ENCODE measurements at regions not wholly inside any gene's neighbourhood (a gene's known extent, or its start where the extent isn't known, plus 50 kb on each side); places are given as distances from the start of the nearest gene placed in this dataset.

DNA sequence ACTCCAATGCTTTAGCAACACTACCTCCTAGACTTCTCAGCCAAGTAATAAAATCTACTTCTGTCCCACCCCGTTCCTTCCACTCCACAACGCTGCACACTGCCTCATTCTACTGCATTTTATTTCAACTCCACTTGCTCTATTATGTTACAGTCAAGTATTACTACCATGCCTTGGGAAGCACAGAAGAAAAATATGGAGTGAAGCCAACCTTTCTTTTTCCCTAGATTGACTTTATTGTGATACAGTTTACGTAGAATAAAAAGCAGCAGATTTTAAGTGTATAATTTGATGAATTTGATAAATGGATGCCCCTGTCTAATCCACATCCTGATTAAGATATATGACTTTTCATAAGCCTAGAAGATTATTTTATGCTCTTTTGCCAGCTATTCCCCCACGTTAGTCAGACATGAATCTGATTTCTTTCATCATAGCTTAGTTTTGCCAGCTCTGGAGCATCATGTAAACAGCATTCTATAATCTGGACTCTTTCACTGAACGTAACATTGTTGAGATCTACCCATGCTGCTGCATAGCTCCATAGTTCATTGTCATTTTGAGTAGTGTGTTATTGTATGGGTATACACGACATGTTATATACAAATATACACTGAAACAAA lies 676.8 kb upstream of the RAB6C start:
- no peak for DNase-seq (ENCODE audit: low read depth)

DNA sequence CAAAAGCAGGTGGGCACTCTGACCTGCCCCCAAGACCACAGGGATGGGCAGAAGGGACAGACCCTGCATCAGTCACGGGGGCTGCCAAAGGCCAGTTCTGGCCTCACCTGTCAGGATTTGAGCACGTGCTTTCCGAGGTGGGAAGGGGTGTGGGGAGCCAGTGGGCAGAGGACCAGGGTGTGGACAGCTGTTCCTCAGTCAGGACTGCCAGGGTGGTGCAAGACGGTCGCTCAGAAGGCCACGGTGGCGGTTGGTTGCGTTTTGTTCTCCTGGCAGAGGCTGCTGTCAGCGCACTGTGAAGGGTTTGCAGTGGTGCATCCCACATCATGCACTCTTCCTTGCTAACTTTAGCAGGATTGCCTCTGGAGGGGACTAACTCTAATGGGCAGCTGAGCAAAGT lies 665.3 kb upstream of the RAB6C start:
- no peak for DNase-seq (ENCODE audit: low read depth)

DNA sequence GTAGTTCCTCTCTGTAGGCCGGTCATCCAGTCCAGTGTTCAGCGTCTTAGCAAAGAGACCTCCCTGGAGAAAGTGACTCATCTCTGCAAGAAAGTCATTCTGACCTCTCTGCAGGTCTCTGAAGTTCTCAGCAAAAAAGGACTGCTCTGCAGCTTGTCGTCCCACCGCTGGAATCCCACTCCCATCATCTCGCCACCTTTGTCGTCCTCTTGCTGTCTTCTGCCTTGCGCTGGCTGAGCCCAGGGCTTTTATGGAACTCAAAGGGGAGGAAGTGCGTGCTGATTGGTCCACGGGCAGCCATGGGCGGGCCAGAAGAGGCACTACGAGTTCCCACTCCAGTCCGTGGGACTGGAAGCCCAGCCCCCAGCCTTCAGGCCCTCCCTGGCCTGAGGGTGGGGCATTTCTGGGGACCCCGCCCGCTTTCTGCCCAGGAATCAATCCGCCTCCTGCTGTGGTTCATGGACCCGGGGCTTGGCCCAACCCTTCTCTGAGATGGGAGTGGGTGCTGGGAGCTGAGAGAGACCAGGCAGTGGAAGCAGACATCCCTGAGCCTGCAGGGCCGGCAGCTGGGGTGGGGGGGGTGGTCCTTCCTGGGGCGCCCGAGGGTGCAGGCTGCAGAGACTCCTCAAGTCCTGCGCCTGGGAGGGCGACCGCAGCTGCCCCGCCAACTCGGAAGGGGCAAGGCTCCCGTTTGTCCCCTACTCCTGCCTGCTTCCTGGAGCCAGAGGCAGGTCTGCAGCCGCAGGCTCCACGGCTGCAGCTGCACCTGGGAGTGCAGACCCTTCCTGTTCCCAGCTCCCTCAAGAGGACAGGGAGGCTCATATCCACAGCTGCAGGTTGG lies 660.7 kb upstream of the RAB6C start:
- no peak for DNase-seq (ENCODE audit: low read depth)

DNA sequence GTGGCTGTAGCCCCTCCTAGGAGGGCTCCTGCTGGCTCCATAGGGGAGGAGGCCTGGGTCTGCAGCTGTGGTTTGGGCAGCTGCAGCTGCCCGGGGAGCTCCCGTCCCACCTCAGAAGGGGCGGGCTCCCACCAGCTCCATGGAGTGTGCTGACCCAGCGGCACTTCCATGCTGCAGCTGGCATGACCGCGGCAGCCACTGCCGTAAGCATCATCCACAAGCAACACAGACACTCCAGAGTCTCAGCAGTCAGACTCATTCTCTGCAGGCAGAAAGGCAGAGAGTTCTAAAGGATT lies 660.1 kb upstream of the RAB6C start:
- DNase-seq (ENCODE audit: low read depth) = no peak

DNA sequence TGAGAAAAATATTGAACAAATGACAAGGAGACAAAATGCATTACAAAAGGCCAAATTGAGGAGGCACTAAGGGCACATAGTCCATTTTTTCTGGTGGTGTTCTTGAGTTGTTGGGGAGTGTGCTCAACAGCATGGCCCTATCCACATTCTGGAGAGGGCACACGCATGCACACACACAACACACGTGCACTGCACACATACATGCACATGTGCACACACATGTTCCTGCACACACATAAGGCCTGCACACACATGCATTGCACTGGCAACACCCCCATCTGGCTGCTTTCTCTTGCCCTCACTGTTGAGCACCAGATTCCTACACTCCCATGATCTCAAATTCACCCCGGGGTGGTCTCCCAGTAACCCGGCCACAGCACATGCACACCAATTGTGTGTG lies 659.2 kb upstream of the RAB6C start:
- DNase-seq (ENCODE audit: low read depth) = no peak

DNA sequence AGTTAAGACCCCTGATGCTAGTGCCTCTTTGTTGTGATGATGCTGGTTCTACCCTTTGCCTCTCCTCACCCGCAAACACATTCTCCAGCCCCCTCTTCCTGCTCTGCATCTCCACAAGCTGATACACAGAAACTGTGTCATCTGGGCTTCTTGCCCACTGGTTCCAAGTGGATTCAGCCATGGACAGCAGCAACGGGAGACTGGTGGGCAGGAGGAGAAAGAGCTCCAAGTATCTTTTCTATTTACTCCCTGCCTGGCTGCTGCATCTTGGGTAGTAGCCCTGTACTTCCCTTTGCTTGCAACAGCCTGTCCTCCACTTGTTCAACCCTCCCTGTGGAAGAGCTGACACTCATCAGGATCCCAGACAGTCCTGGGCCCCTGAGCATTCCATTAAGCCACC lies 655.1 kb upstream of the RAB6C start:
- DNase-seq (ENCODE audit: low read depth) = no peak

DNA sequence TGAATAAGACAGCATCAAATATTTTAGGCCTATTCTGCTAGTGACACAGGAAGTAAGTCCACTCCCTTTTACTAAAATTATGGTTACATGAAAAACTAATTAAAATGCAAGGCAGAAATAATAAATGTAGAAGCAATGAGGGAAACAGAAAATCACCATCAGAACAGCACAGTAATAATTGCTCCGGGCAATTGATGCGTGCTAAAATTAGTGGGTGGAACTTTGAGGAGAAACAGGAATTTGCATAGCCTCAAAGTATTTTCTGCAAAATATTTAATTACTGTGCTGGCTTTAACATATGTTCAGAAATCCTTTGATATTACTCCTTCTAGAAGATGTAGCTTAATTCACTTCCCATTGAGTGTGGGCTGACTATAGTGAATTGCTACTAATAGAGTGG lies 654.3 kb upstream of the RAB6C start:
- DNase-seq (ENCODE audit: low read depth) = no peak

DNA sequence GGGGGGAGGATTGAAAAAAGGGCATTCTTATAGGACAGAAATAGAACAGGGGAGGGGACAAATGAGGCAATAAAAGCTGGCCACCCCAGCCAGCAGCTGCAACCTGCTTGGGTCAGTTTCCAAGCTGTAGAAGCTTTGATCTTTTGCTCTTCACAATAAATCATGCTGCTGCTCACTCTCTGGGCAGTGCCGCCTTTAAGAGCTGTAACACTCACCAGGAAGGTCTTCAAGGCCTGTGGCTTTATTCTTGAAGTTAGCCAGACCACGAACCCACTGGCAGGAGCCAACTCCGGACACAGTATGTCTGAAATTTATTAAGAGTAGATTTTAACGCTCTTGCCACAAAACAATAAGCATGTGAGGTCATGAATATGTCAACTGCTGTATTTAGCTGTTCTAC lies 649.9 kb upstream of the RAB6C start:
- DNase-seq (ENCODE audit: low read depth) = no peak

DNA sequence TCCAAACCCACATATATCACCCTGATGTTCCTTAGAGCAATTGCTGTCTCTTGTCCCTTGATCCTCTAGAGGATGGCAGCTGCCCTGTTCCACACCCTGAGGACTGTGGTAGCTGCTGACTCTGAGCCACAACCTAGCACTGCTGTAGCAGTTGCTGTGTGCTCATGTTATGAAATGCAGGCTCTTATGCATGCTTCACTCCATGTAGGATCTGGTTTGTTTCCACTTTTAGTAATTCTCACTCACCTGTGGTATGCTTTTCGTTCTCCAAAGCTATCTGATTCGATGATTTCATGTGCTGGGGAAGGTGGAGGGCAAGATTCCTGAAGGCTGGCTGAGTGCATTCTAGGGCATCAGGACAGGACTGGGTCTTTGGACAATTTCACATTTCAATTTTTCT lies 649.0 kb upstream of the RAB6C start:
- DNase-seq (ENCODE audit: low read depth) = no peak

DNA sequence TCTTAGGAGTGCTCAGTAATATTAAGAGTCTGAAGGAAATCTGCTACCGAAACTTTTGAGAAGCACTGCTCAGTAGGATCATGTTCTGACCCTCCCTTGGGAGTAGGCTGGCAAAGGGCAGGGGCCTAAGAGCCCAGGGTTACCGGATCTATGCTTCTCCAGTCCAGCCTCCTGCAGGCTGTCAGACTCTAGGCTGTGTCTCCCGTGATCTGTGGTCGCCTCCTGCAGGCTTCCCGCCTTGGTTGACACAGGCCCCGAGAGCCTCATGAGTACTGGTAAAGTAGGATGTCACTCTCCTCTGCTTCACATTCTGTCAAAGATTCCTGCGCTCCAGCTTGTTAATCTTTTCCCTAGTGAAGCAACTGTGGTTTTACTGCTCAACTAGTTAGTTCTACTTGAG lies 647.8 kb upstream of the RAB6C start:
- DNase-seq (ENCODE audit: low read depth) = no peak

DNA sequence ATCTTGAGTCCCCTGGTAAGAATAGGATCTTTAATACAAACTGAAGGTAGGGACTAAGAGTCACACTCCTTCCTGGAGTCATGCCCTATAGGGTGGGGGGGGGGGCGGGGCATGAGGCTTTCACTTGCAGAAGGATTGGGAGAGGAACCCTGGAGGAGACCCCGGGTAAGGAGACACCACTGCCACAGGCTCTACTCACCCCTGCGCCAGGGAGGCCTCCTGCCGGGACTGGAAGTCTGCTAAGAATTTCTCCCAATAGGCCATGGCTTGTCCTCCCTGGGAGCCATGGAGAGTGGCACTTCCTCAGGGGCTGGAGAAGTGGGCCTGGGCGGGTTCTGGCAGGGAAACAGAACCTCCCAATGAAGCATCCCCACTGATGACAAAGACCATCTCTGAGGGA lies 645.3 kb upstream of the RAB6C start:
- DNase-seq (ENCODE audit: low read depth) = no peak

DNA sequence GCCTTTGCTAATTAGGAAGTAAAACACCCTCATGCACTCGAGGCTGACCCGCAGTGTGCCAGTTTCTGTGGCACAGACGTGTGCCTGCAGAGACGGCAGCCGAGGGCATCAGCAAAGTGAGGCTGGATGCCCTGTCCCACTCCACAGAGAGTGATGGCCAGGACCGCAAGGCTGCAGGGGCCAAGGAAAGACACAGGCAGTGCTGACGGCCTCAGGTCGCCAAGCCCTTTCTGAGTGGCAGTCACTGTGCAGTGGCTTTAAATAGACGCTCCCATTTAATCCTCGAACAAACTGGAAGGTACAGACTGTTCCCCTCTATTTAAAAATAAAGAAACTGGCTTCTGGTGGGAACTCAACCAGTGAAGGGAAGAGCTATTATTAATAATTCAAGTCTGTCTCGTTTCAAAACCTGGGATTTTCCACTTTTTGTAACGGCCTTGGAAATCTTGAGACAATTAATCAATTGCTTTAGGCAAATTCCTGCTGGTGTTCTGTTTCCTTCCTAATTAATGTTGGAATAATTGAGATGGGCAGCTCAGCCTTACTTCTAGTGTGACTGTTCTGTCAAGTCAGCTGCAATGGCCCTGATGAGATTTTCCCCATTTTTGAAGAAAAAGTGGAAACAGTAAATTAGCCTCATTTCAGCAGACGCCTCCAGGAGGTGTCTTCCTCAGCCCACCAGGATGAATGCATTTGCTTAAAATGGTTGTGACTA lies 644.6 kb upstream of the RAB6C start:
- no peak for DNase-seq (ENCODE audit: low read depth)

DNA sequence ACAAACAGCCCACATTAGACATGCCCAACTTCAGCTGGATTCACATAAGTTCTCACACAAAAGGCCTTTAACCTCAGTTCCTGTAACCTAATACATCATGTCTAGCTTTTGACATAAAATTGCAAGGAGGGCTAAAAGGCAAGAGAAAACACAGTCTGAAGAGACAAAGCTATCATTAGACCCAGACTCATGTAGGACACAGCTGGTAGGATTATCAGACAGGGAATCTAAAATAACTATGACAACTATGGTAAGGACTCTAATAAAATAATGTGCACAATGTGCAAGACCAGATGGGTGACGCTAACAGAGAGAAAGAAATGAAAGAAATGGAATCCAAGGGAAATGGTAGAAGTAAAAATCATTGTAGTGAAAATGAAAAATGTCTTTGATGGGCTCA lies 643.2 kb upstream of the RAB6C start:
- DNase-seq (ENCODE audit: low read depth) = no peak

DNA sequence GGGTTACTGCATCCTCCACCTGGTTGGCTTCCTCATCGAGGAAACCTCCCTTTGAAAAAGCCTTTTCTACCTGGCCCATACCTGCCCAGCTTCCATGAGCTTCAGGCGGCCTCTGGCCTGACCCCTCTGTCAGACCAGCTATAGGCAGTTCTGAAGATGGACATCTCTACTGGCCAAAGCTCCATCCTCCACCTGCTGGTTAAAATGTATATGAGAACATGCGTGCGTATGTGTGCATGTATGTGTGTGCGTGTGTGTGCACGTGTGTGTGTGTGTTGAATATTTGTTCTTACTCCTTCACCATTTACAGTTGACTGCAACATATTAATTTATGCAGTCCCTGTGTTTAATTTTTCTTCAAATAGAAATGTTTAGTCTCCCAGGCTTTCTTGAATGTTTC lies 642.4 kb upstream of the RAB6C start:
- no peak for DNase-seq (ENCODE audit: low read depth)

DNA sequence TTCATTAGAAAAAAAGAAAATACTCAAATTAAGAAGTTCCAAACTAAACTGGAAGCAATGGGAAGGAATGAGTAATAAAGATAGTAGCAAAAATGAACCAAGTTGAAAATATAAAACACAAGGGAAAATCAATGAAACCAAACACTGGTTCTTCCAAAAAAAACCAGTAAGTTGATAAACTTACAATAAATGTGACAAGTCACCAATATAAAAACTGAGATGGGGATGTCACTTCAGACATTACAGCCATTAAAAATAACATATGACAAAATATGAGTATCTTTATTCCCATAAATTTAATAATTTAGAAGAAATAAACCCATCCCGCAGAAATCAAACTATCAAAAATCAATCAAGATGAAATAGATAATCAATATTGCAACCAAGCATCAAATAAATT lies 633.9 kb upstream of the RAB6C start:
- no peak for DNase-seq (ENCODE audit: low read depth)

DNA sequence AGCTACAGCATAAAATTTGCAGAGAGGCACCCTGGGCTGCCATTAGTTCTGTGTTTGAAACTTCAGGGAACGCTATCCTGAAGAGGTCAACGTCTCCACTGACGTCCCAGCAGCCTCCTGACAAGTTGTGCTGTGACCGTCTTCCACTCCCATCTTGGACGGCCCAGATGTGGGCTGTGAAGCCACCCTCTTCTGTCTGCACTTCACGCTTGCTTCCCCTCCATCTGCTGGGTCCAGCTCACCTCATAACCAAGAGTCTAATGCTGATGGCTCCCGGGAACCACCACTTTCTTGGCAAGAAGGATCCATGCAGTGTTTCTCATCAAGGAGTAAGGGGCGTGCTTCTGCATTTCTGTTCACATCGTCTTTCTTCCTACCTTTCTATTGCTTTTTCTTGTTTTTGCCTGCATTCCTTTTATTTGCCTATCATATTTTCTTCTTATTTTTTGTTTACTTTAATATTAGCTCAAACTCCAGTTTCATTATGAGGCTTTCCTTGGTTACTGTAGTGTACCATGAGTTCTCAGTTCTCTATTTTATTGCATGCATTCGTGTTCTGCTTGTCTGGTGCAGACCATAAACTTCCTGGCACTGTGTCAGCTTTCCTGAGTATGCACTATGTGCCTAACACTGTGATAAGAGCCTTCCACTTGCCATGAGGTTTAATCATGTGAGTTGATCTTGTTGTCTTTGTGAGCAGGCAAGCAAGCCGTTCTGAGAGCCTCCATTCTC lies 631.8 kb upstream of the RAB6C start:
- DNase-seq (ENCODE audit: low read depth) = no peak

DNA sequence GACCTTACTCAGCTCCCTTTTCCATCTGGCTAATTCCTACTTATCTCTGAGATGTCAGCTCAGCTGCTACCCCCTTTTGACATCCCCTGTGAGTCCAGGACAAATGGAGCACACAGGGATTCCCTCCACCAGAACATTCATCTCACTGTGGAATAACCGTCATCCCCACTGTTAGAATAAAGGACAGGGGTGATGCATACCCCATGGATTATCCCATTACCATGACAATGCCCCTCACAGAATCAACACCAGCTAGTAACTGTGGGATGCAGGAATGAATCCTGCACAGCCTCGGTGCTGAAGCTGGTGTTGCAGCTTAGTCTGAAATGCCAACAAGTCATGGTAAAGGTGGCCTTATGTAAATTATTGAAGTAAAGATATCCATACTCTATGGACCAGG lies 624.8 kb upstream of the RAB6C start:
- no peak for DNase-seq (ENCODE audit: low read depth)

DNA sequence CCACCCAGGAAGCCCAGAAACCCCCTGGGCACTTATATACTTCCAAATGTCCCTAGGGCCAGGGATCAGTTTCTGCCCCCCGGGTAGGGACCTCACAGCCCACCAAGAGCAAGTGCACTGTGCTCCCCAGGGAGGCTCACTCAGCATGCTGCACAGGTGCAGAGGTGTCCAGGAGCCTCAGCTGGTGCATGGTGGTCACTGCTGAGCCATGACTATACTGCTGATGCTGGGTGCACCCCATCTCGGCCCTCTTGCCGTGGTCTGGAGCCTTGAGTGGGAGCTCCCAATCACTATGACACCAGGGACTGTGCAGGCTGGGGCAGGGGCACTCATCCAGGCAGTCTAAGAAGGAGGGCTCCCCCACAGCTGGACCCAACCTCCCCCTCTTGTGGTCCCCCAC lies 617.8 kb upstream of the RAB6C start:
- DNase-seq (ENCODE audit: low read depth) = no peak

DNA sequence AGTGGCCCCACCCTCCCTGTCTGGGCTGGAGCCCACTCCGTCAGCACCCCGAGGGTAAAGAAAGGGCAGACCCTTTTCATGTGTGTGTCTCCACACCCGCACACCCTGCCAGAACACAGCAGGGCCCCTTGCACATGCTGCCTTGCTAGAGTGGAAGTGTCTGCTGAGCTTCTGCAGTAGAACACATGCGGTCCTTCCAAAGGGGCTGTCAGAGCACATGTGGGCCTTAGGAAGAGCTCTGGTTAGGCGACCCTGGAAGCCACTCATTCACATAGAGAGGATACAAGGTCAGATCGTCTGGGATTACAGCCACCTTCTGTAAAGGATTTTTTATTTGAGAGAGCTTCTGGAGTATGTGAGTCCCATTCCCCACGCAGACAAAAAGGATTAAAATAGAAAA lies 613.2 kb upstream of the RAB6C start:
- DNase-seq (ENCODE audit: low read depth) = no peak

DNA sequence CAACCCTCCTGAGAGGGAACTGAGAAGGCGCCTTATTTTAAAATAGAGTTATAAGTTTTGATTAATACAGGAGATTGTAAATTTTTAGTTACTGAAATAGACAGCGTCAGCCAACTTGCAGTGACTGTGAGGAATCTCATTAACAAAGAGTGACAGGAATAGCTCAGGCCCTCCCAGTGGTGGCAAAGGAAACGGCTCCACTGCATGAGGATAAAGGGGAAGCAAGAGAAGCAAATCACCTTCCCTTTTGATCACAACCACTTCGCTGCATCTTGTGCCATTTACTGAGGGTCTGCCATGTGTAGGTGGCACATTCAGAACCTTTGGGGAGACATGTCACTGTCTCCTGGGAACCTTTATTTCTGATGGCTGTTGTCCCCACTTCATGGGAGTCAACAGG lies 612.4 kb upstream of the RAB6C start:
- no peak for DNase-seq (ENCODE audit: low read depth)

DNA sequence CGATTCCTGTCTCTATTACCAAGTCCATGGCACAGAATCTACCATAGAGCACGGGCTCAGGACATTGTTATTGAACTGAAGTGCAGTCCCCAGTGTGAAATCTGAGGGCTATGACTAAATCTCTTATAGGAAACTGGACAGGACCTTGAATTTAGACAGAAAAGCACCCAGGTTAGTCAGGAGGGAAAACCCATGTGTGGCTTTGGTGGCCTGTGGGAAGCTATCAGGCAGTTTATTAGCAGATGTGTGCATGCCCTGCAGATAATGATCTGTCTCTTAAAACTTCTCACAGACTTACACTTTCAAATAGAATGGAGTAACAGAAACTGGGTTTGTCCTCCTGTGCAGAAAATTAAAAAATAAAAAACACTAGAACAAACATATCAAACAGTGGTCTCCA lies 610.0 kb upstream of the RAB6C start:
- no peak for DNase-seq (ENCODE audit: low read depth)

DNA sequence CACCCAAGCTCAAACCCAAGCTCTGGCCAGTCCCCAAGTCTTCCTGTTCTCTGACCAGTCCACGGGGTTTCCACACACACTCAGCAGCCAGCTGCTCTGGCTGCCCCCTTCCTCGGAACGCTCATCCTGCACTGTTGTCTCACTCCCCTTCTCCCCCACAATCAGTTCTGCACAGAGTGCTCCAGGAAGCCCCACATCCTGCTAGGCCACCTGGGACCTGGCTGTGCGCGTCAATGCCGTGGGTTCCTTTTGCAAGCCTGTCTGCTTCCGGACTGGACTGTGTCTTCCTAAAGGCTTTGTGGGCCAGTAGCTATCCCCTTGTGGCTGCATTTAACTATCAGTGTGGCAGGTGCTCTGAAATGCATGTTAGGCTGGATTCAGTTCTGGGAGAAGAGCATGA lies 605.0 kb upstream of the RAB6C start:
- DNase-seq (ENCODE audit: low read depth) = no peak

All from amniotic epithelial cell (primary cell).